ENCODE measurements at regions not wholly inside any gene's neighbourhood (a gene's known extent, or its start where the extent isn't known, plus 50 kb on each side); places are given as distances from the start of the nearest gene placed in this dataset.
A peak's percentile ranks its signal among the peaks of the same experiment; 100 is the strongest.

GRCh38 chrX:14362721-14363120 is 166.6 kb upstream of the GLRA2 start:
- H3K27ac Mint-ChIP-seq, result peak overlapping the region in 1 of 3 experiments; percentile 41; a peak in 1 of 7 replicates
- no peak overlapping the region for H3K9ac ChIP-seq (ENCODE audit: extremely low read depth, insufficient read length, low read length)
- WGBS (ENCODE audit: extremely low coverage, insufficient read length, low lambda C conversion rate), result no CpG with 5 or more reads among the region's 1 CpG
- no peak overlapping the region for H2AK5ac ChIP-seq (ENCODE audit: insufficient read length, low read length)
- H4K20me1 ChIP-seq (ENCODE audit: control insufficient read depth, insufficient read depth, insufficient read length), result no peaks in the 10 kb centered on the region
- no peak overlapping the region for H3K4ac ChIP-seq (ENCODE audit: low read depth, low read length)
- H3K23me2 ChIP-seq (ENCODE audit: insufficient read length, low read depth, low read length, poor library complexity, severe bottlenecking), result no peaks in the 10 kb centered on the region
- peaks cover 31 to 33% of the 10 kb centered on the region in 2 experiments for H3K4me1 Mint-ChIP-seq
- H3K4me3 Mint-ChIP-seq, result no peak overlapping the region
- H2BK5ac ChIP-seq (ENCODE audit: insufficient read length, low read length), result no peak overlapping the region
- no peak overlapping the region for H2BK15ac ChIP-seq (ENCODE audit: low read depth, low read length)
- peaks cover 38 to 50% of the 10 kb centered on the region in 2 experiments for H3K9me3 Mint-ChIP-seq
- no peak overlapping the region for H3T11ph ChIP-seq (ENCODE audit: low read length)
- H2BK12ac ChIP-seq (ENCODE audit: insufficient read length, low read depth, low read length), result no peak overlapping the region
- no peaks in the 10 kb centered on the region for H3K27me3 ChIP-seq (ENCODE audit: insufficient read depth, low read length)
- H3K56ac ChIP-seq (ENCODE audit: insufficient read length, low read depth, low read length), result no peak overlapping the region
- no peak overlapping the region for H2BK120ac ChIP-seq (ENCODE audit: low read depth, low read length, poor library complexity, severe bottlenecking)
- H3K4me1 ChIP-seq (ENCODE audit: insufficient read depth, low read length), result no peaks in the 10 kb centered on the region; the same call in 1 of the 2 replicates
- H4K8ac ChIP-seq (replicated peaks; ENCODE audit: insufficient read length, low read depth, low read length), result no peak overlapping the region
- H3K79me1 ChIP-seq (ENCODE audit: insufficient read depth, low read depth, low read length, poor library complexity, severe bottlenecking), result no peaks in the 10 kb centered on the region
- H4K91ac ChIP-seq (ENCODE audit: insufficient read length, low read depth, low read length), result no peak overlapping the region
- H2AFZ ChIP-seq (ENCODE audit: low read length), result no peak overlapping the region
- TF ChIP-seq CTCF (conservative IDR thresholded peaks at IDR 0.05), result no peak
- H4K5ac ChIP-seq (ENCODE audit: insufficient read length, low read depth, low read length), result no peak overlapping the region
- no peaks in the 10 kb centered on the region for H3K79me2 ChIP-seq (ENCODE audit: insufficient read depth, low read length)
- peaks cover 3 to 9% (median 4%) of the 10 kb centered on the region in 3 experiments for H3K36me3 Mint-ChIP-seq (ENCODE audit: insufficient read depth in 1 of 3, low read depth in 3 of 3)
- H3K4me2 ChIP-seq (ENCODE audit: insufficient read depth, insufficient read length, low read length), result no peak overlapping the region
- H3K14ac ChIP-seq (ENCODE audit: insufficient read depth, low read length), result no peak overlapping the region
- no peak overlapping the region for H3K23ac ChIP-seq (ENCODE audit: insufficient read length, low read depth, low read length)
- no peaks in the 10 kb centered on the region for H3K27me3 Mint-ChIP-seq (ENCODE audit: low read depth)
- no peak overlapping the region for H2BK20ac ChIP-seq (ENCODE audit: low read depth, low read length, poor library complexity, severe bottlenecking)
- H3K18ac ChIP-seq (ENCODE audit: insufficient read length, low read depth, low read length), result no peak overlapping the region
- no peak for DNase-seq
- H3K9me3 ChIP-seq (ENCODE audit: control insufficient read depth, low read depth, low read length), result no peaks in the 10 kb centered on the region
- no peak overlapping the region for H3K27ac ChIP-seq (ENCODE audit: insufficient read length, low read depth, low read length)
